Mesenchymal stem cell (in vitro differentiated cells and primary cell): ENCODE measurements at regions not wholly inside any gene's neighbourhood (a gene's known extent, or its start where the extent isn't known, plus 50 kb on each side); places are given as distances from the start of the nearest gene placed in this dataset.

Experiments used
- DNase-seq: peaks from one replicate; pipeline ENCODE4 v3.0.0-alpha.2; 2013
- H2AFZ ChIP-seq: one replicate; pipeline ENCODE4 v1.6.1; 2013; ENCODE audit warnings: low read depth, mild to moderate bottlenecking, control low read depth, inconsistent platforms, low read length, moderate library complexity
- H2AK5ac ChIP-seq: 2 replicates; pipeline ENCODE4 v1.6.1; 2013; ENCODE audit warnings: low read length, moderate library complexity, mild to moderate bottlenecking, inconsistent platforms; ENCODE audit not compliant: severe bottlenecking
- H2BK120ac ChIP-seq: one replicate; pipeline ENCODE4 v1.6.1; 2013; ENCODE audit warnings: low read depth, mild to moderate bottlenecking, inconsistent platforms, low read length, moderate library complexity
- H2BK12ac ChIP-seq, 2 experiments: one replicate each; pipeline ENCODE4 v1.6.1; 2013; ENCODE audit warnings: inconsistent platforms in 2 of 2, low read length in 2 of 2, mild to moderate bottlenecking in 2 of 2, moderate library complexity in 2 of 2, control low read depth in 1 of 2
- H2BK15ac ChIP-seq: one replicate; pipeline ENCODE4 v1.6.1; 2013; ENCODE audit warnings: mild to moderate bottlenecking, low read depth, inconsistent platforms; ENCODE audit not compliant: poor library complexity, severe bottlenecking
- H2BK5ac ChIP-seq: 2 replicates; pipeline ENCODE4 v1.6.1; 2013; ENCODE audit warnings: low read depth, mild to moderate bottlenecking, low read length, control low read depth, inconsistent platforms; ENCODE audit not compliant: poor library complexity, severe bottlenecking
- H3K14ac ChIP-seq, 2 experiments: one replicate each; pipeline ENCODE4 v1.6.1; 2013; ENCODE audit warnings: inconsistent platforms in 2 of 2, low read length in 2 of 2, control low read depth in 1 of 2, mild to moderate bottlenecking in 1 of 2, moderate library complexity in 1 of 2
- H3K18ac ChIP-seq, 2 experiments: one replicate each; pipeline ENCODE4 v1.6.1; 2013; ENCODE audit warnings: inconsistent platforms in 2 of 2, low read length in 2 of 2, control low read depth in 1 of 2, low read depth in 1 of 2, mild to moderate bottlenecking in 1 of 2
- H3K23ac ChIP-seq, 2 experiments: one replicate each; pipeline ENCODE4 v1.6.1; 2013; ENCODE audit warnings: inconsistent platforms in 2 of 2, low read length in 2 of 2, mild to moderate bottlenecking in 2 of 2, moderate library complexity in 2 of 2, control low read depth in 1 of 2
- H3K27ac ChIP-seq: 2 replicates; pipeline ENCODE4 v1.5.1; 2013; ENCODE audit warnings: mild to moderate bottlenecking, moderate library complexity, low read length, control low read depth, inconsistent platforms; ENCODE audit not compliant: poor library complexity, severe bottlenecking
- H3K27me3 ChIP-seq, 2 experiments: 2 replicates each; pipeline versions ENCODE4 v1.6.1 to v1.7.0; 2013; ENCODE audit warnings: low read length in 2 of 2, mild to moderate bottlenecking in 2 of 2, moderate library complexity in 2 of 2, control low read depth in 1 of 2, inconsistent platforms in 1 of 2; ENCODE audit not compliant: control insufficient read depth in 1 of 2, insufficient read depth in 1 of 2
- H3K36me3 ChIP-seq, 2 experiments: 2 replicates each; pipeline versions ENCODE4 v1.6.1 to v1.7.0; 2013; ENCODE audit warnings: low read length in 2 of 2, control low read depth in 1 of 2, inconsistent platforms in 1 of 2, low read depth in 1 of 2, mild to moderate bottlenecking in 1 of 2; ENCODE audit not compliant: insufficient read depth in 2 of 2, control insufficient read depth in 1 of 2
- H3K4ac ChIP-seq, 2 experiments: one replicate each; pipeline ENCODE4 v1.6.1; 2013; ENCODE audit warnings: inconsistent platforms in 2 of 2, low read length in 2 of 2, mild to moderate bottlenecking in 2 of 2, moderate library complexity in 2 of 2, control low read depth in 1 of 2, low read depth in 1 of 2
- H3K4me1 ChIP-seq: 2 replicates; pipeline ENCODE4 v1.6.1; 2013; ENCODE audit warnings: low read depth, low read length, control low read depth; ENCODE audit not compliant: control insufficient read depth, insufficient read depth
- H3K4me2 ChIP-seq: 2 replicates; pipeline ENCODE4 v1.6.1; 2013; ENCODE audit warnings: low read length, mild to moderate bottlenecking, inconsistent platforms; ENCODE audit not compliant: poor library complexity, severe bottlenecking
- H3K4me3 ChIP-seq, 2 experiments: 2 replicates each; pipeline versions ENCODE4 v1.5.1 to v1.7.0; 2013; ENCODE audit warnings: low read length in 2 of 2, mild to moderate bottlenecking in 2 of 2, control low read depth in 1 of 2, low read depth in 1 of 2; ENCODE audit not compliant: insufficient read depth in 1 of 2
- H3K79me1 ChIP-seq: replicated peaks from 2 replicates; pipeline ENCODE4 v1.6.1; 2013; ENCODE audit warnings: mild to moderate bottlenecking, control low read depth, low read length, inconsistent platforms; ENCODE audit not compliant: poor library complexity, severe bottlenecking
- H3K9ac ChIP-seq: 2 replicates; pipeline ENCODE4 v1.7.0; 2013; ENCODE audit warnings: mild to moderate bottlenecking, low read length, moderate library complexity
- H3K9me3 ChIP-seq: 2 replicates; pipeline ENCODE4 v1.7.0; 2013; ENCODE audit warnings: mild to moderate bottlenecking, low read length; ENCODE audit not compliant: control insufficient read depth
- H4K8ac ChIP-seq: one replicate; pipeline ENCODE4 v1.6.1; 2013; ENCODE audit warnings: inconsistent platforms, mild to moderate bottlenecking, low read length, moderate library complexity
- H4K91ac ChIP-seq: one replicate; pipeline ENCODE4 v1.6.1; 2013; ENCODE audit warnings: mild to moderate bottlenecking, low read length, inconsistent platforms
- WGBS: methylation state at CpG from one replicate; pipeline ENCODE4 v1.1.7; 2013; ENCODE audit warnings: mixed read lengths; 5-methylcytosine and 5-hydroxymethylcytosine counted together

DNA sequence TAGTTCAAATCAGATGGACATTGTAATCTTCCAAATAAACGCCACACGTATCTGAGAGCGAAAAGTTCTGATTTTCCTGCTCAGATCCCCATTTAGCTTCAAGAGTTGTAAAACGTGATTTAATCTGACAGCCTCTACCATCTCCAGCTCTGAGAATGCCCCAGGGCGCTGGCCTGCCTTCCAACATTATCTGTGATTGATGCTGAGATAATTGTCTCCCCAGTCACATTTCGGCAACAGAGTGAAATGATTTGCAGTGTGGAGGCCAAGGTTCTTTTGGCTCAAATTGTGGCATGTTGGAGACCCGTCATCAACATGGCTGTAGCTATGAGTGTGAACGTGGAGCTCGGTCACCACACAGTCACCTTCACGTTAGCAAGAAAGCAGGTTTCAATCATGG lies 283.4 kb downstream of the BRD1 start:
- H3K27ac ChIP-seq = no peak overlapping the region
- no peak overlapping the region for H3K4ac ChIP-seq
- no peak overlapping the region for H2BK15ac ChIP-seq
- no peak overlapping the region for H4K91ac ChIP-seq
- no peaks in the 10 kb centered on the region for H3K9me3 ChIP-seq
- H3K23ac ChIP-seq = no peak overlapping the region
- 79% methylated on average over 10 of the region's 10 CpGs for WGBS
- no peaks in the 10 kb centered on the region for H3K79me1 ChIP-seq
- no peak overlapping the region for H2AFZ ChIP-seq
- H2AK5ac ChIP-seq = no peak overlapping the region
- no peak overlapping the region for H2BK5ac ChIP-seq
- DNase-seq = no peak
- no peak overlapping the region for H2BK12ac ChIP-seq
- H3K36me3 ChIP-seq = no peaks in the 10 kb centered on the region
- H3K4me2 ChIP-seq = no peak overlapping the region
- no peak overlapping the region for H3K14ac ChIP-seq
- no peak overlapping the region for H3K4me3 ChIP-seq
- no peaks in the 10 kb centered on the region for H3K27me3 ChIP-seq
- no peak overlapping the region for H2BK120ac ChIP-seq
- H3K18ac ChIP-seq = no peak overlapping the region
- H3K4me1 ChIP-seq = no peaks in the 10 kb centered on the region
- no peak overlapping the region for H3K9ac ChIP-seq
- H4K8ac ChIP-seq = no peak overlapping the region

DNA sequence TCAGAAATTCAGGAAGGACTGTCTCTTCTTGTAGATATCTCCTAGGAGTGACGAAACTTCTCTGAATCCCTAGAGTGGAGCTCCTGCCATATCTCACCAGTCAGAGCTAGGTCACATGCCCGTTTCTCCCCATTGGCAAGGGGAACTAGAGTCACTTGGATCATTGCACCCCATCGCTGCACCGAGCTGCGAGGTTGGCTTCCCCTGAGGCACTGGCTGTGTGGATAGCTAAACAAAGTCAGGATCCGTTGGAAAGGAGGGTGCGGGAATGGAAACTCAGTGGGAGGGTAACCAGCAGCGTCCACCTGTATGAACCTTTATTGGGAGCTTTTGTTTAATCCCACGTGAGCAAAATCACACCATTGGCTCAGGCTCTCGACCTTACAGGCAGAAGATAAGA lies 283.8 kb downstream of the BRD1 start:
- Histone ChIP-seq H2BK5ac (no peak overlapping the region), H3K14ac (no peak overlapping the region), H4K91ac (no peak overlapping the region), H3K4me2 (no peak overlapping the region), H3K4me3 (no peak overlapping the region), H2AFZ (no peak overlapping the region), H3K79me1 (no peaks in the 10 kb centered on the region), H3K18ac (no peak overlapping the region), H3K23ac (no peak overlapping the region), H3K27me3 (no peaks in the 10 kb centered on the region), H3K9me3 (no peaks in the 10 kb centered on the region), H3K27ac (no peak overlapping the region), H2BK12ac (no peak overlapping the region), H3K9ac (no peak overlapping the region), H3K4ac (no peak overlapping the region), H2AK5ac (no peak overlapping the region), H4K8ac (no peak overlapping the region), H3K36me3 (no peaks in the 10 kb centered on the region), H2BK120ac (no peak overlapping the region), H2BK15ac (no peak overlapping the region), H3K4me1 (no peaks in the 10 kb centered on the region)
- WGBS = 82% methylated on average over 10 of the region's 10 CpGs
- no peak for DNase-seq

DNA sequence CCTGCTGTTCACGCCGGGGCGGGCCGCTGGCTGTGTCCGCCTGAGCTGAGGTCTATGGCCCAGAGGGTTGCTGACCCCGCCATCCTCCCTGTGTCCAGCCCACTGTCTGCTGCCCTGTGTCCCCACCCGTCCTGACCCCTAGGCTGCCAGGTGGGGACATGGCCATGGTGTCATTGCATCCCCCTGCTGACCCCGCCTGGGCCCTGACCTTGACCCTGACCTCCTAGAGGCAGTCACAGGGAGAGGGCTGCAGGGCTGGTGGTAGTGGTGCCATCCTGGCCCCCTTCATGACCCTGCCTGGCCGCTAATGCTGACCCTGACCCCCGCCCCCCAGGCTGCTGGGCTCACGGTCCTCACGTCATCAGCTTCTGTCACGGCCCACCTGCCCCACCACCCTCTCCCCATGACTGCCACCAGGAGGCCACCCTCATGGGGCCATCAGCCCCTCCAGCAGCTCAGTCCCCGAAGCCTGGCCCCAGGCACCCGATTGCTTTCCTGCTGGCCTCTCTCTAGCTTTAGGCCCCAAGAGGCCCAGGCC lies 285.9 kb downstream of the BRD1 start:
- H3K4me3 ChIP-seq = no peak overlapping the region
- WGBS = 86% methylated on average over 15 of the region's 15 CpGs
- no peak overlapping the region for H2BK15ac ChIP-seq
- no peak overlapping the region for H3K27ac ChIP-seq
- no peak overlapping the region for H4K8ac ChIP-seq
- no peaks in the 10 kb centered on the region for H3K79me1 ChIP-seq
- H3K4ac ChIP-seq = no peak overlapping the region
- H2BK12ac ChIP-seq = no peak overlapping the region
- H3K9me3 ChIP-seq = no peaks in the 10 kb centered on the region
- H2AFZ ChIP-seq = no peak overlapping the region
- no peak overlapping the region for H3K9ac ChIP-seq
- no peaks in the 10 kb centered on the region for H3K36me3 ChIP-seq
- DNase-seq = no peak
- no peak overlapping the region for H3K14ac ChIP-seq
- H3K27me3 ChIP-seq = no peaks in the 10 kb centered on the region
- H2BK120ac ChIP-seq = no peak overlapping the region
- H2AK5ac ChIP-seq = no peak overlapping the region
- no peak overlapping the region for H3K23ac ChIP-seq
- H4K91ac ChIP-seq = no peak overlapping the region
- no peak overlapping the region for H3K4me2 ChIP-seq
- no peak overlapping the region for H2BK5ac ChIP-seq
- no peaks in the 10 kb centered on the region for H3K4me1 ChIP-seq
- H3K18ac ChIP-seq = no peak overlapping the region

GRCh38 chr22:49540913-49541692 lies 286.6 kb downstream of the BRD1 start:
- no peaks in the 10 kb centered on the region for H3K79me1 ChIP-seq

More at GRCh38 chr22:49540913-49541692, 286.6 kb downstream of the BRD1 start:
- Histone ChIP-seq H4K91ac (no peak overlapping the region), H2BK120ac (no peak overlapping the region), H2AFZ (no peak overlapping the region), H3K9ac (no peak overlapping the region), H3K18ac (no peak overlapping the region), H2BK12ac (no peak overlapping the region), H3K9me3 (no peaks in the 10 kb centered on the region), H4K8ac (no peak overlapping the region), H3K14ac (no peak overlapping the region), H2BK15ac (no peak overlapping the region), H3K4me3 (no peak overlapping the region), H2BK5ac (no peak overlapping the region), H3K4me2 (no peak overlapping the region), H3K4me1 (no peaks in the 10 kb centered on the region), H2AK5ac (no peak overlapping the region), H3K4ac (no peak overlapping the region), H3K27me3 (no peaks in the 10 kb centered on the region), H3K23ac (no peak overlapping the region), H3K27ac (no peak overlapping the region), H3K36me3 (no peaks in the 10 kb centered on the region)
- DNase-seq = no peak
- WGBS = 97% methylated on average over 52 of the region's 59 CpGs
